HG03469 (cell line): ENCODE measurements at regions not wholly inside any gene's neighbourhood (a gene's known extent, or its start where the extent isn't known, plus 50 kb on each side); places are given as distances from the start of the nearest gene placed in this dataset.

Experiments
- ATAC-seq: cut with Tn5 transposase; IDR thresholded peaks from one replicate; pipeline ENCODE4 v1.9.1; 2021; ENCODE audit warnings: mild to moderate bottlenecking, moderate library complexity, moderate number of reproducible peaks; ENCODE audit not compliant: unreplicated experiment

- ATAC-seq, result no peak
Observed at GRCh38 chr2:150141226-150142001, 346.1 kb downstream of the RND3 start.

- ATAC-seq, result no peak
Observed at GRCh38 chr2:150140777-150141176, 346.7 kb downstream of the RND3 start.

GRCh38 chr2:150138587-150138986 is 348.9 kb downstream of the RND3 start:
- no peak for ATAC-seq

GRCh38 chr2:150137338-150138069 is 350.0 kb downstream of the RND3 start:
- ATAC-seq, result no peak

- no peak for ATAC-seq
Observed at GRCh38 chr2:150136893-150137292, 350.6 kb downstream of the RND3 start.

GRCh38 chr2:150136401-150136800 is 351.1 kb downstream of the RND3 start:
- ATAC-seq, result no peak

DNA sequence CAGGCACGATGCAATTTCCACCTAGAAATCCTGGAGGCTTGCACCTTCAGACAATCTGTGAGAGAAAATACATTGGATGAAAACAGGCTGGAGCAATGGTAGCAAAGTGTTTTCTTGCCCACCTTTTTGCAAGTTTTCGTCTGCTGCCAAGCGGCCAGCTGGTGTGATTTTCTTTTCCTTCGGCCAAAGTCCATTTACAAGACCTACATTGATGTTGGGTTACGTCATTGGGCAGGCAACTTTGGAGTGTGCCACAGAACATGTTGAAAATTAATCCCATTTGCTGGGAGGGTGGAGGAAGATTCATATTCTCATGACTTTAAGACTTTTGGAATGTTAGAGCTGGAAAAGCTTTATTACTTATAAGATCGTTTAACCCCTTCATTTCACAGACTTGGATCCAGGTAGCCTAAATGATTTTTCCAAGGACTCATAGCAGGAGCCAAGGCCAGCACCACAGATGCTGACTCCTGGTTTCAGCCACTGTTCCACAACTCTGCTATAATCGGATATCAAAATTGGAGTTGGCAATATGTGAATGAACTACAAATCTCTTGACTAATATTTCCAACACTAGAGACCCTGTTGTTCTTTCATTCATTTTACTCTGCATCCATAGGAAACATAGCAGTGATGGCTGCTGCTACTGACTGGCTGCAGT is 352.1 kb downstream of the RND3 start:
- no peak for ATAC-seq

- ATAC-seq, result no peak
Observed at GRCh38 chr2:150134223-150134857, 353.1 kb downstream of the RND3 start.

DNA sequence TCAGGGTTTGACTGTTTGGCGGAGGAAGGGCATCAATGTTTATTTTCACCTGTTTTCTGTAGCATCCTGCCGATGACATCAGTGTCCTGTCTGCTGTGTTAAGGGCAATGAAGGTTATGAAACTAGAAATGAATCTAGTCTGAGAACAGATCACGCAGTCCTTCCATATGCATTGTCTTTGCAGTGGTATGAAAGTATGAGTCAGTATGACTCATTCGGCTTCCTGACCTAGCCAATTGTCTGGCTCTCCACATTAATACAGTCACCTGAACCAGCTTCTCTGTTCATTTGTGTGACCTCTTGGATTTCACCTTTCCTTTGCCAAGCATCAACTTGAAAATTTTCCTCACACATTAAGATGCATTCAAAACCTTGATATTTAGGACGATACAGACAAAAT is 353.8 kb downstream of the RND3 start:
- peak; percentile 92 for ATAC-seq

- no peak for ATAC-seq
Observed at GRCh38 chr2:150129921-150130575, 357.4 kb downstream of the RND3 start.

DNA sequence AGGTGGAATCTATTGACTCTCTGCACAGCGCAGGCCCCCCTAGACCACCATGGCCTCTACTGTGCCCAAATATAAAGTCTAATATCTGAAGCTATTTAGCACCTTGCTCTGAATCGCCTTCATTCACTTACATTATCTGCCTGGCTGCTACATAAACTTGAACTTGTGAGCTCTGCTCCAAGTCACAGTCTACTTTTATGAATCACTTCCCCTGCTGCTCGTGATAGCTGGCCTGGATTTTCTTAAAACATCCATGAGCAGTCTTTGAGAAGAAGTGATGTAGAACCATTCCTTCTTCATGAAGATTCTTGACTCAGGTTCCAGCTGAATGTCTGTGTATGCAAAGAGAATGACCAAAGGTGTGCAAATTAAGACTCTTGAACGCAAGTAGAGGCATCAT is 359.5 kb downstream of the RND3 start:
- ATAC-seq, result no peak

DNA sequence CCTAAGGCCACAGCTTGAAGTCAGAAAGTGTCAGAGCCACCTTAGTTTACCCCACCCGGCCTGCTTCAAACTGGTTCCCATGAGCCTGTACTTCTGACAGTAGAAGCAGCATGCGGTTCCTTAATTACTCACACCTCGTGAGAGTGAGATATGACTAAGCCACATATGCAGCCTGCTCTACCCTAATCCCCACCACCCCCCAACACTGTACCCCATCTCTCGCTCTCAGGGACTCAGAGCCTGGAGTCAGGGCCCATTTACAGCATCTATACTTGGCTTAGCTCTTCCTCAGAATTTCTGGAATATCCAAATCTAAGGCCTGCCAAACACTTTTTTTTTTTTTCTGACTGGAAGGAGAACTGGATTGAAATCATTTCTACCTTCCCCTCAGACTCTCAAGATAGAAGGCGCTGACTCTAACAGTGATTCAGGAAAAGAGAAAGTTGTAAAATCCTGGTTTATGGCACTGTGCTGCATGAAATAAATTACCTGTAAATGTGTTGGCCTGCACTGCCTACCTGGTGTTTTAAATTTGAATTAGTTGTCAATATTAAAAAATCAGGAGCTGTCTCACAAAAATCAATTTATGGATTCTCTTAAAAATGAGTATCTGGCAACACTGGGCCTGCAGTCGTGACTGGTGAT is 360.0 kb downstream of the RND3 start:
- no peak for ATAC-seq

GRCh38 chr2:150126839-150127238 is 360.6 kb downstream of the RND3 start:
- ATAC-seq, result no peak

GRCh38 chr2:150126143-150126740 is 361.2 kb downstream of the RND3 start:
- ATAC-seq, result no peak

DNA sequence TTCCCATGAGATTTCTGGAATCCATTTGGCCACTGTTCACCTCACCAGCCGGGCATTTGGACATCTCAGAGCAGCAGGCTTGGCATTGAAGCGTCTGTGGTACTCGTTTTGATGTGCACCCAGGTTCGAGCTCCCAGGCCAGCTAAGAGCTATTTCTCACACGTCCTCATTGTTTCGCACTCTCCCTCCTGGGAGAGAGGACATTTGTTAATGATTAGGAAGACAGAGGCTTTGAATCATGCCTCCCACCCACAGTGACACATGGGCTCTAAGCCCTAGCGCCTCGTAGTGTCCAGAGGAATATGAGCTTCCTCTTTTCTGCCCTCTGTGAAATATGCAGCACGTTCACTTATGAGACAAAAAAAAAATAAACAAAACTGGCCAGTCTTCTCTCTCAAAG is 361.8 kb downstream of the RND3 start:
- no peak for ATAC-seq

DNA sequence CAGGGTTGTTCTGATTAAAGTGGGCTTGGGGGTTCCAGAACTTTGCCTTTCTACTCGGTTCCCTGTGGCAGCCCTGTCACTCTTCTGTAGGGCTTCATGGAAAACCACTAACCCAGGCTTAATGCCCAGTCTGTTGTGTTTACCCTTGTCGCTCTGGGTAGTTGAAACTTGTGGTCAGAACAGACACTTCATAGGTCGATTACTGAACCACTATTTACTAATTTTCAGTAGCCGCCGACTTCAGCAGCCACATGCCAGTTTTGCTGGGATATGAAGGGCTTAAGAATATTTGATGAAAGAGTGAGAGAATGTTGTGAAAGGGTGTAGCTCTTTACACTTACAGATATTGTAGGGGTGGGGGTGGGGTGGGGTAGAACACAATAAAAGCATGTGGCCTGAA is 362.3 kb downstream of the RND3 start:
- no peak for ATAC-seq

- ATAC-seq, result no peak
Observed at GRCh38 chr2:150124739-150125138, 362.7 kb downstream of the RND3 start.

DNA sequence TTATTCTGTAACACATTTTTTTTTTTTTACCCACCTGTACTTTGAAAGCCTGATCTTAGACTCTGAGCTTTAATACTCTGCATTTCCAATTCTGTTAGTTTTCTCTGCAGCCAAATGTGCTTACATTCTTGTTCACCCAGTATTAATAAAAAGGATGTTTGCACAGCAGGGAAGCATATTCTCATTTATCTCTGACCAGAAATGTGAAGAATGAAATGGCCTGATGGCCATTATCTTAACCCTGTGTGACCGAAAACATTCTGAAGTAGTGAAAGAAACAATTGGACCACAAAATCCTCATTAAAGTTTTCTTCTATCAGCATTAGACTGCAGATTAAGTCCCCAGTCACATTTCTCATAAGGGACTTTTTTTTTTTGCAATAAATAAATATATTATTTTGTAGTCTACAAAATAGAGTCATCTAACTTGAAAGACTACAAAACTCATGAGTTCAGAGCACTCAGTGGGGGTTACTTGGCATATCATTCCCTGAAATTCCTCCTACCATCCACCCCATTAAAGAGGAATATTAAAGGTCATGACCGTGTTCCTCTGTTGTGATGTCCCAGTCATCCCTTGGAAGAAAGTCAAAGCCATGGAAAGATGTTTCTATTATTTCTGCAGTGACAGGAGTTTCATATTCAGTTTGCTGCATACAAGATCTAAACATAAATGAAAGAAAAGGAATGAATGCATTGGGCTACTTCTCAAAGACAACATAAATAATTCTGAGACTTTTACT is 364.4 kb downstream of the RND3 start:
- ATAC-seq, result no peak

- ATAC-seq, result no peak
Observed at GRCh38 chr2:150122156-150122555, 365.3 kb downstream of the RND3 start.
